Endothelial cell of umbilical vein (primary cell): ENCODE measurements at regions not wholly inside any gene's neighbourhood (a gene's known extent, or its start where the extent isn't known, plus 50 kb on each side); places are given as distances from the start of the nearest gene placed in this dataset.

Source experiments
- BruUV-seq: library from RNA; stranded (reverse); fragments of 400-500 nt; replicated peaks from 2 replicates; lab custom pipeline; 2021; lab: Mats Ljungman, UMichigan
- CTCF ChIA-PET: fragments of 300-600, 350-600 bp; sonication (Branson Sonifier 250); formaldehyde crosslinking; loops from one replicate; lab custom pipeline; 2021; ENCODE audit warnings: antibody characterized with exemption, inconsistent platforms; lab: Charles Lee
- POLR2A ChIA-PET: fragments of 300-600, 350-600 bp; sonication (Branson Sonifier 250); formaldehyde crosslinking; loops from one replicate; lab custom pipeline; 2021; ENCODE audit warnings: antibody characterized with exemption, inconsistent platforms; lab: Charles Lee
- DNase-seq: peaks from one replicate; pipeline ENCODE4 v3.0.0-alpha.2; 2011; ENCODE audit warnings: low read depth, low spot score
- FAIRE-seq: peaks from 2 replicates; lab custom pipeline; 2011; peaks lifted over from hg19 to GRCh38; lab: Jason Lieb, UNC
- H2AFZ ChIP-seq: 2 replicates; pipeline ENCODE4 v1.6.0; 2012; ENCODE audit warnings: low read depth, low read length, control low read depth, inconsistent platforms
- H3K27ac ChIP-seq: 2 replicates; pipeline ENCODE4 v1.5.1; 2011; ENCODE audit warnings: low read depth, mild to moderate bottlenecking, control low read depth, low read length, moderate library complexity; ENCODE audit not compliant: insufficient read depth
- H3K27me3 ChIP-seq, 2 experiments: 2 replicates each; pipeline versions ENCODE4 v1.6.0 to v1.6.1; 2011; ENCODE audit warnings: low read length in 2 of 2, mixed read lengths in 1 of 2; ENCODE audit not compliant: control insufficient read depth in 2 of 2, insufficient read depth in 2 of 2
- H3K36me3 ChIP-seq, 2 experiments: 2 replicates in 1 of 2; 3 replicates in 1 of 2; pipeline ENCODE4 v1.5.1; 2011; ENCODE audit warnings: low read length in 2 of 2, mild to moderate bottlenecking in 1 of 2, moderate library complexity in 1 of 2; ENCODE audit not compliant: control insufficient read depth in 2 of 2, insufficient read depth in 2 of 2; ENCODE audit errors: extremely low read depth in 1 of 2
- H3K4me1 ChIP-seq: 3 replicates; pipeline ENCODE4 v1.5.1; 2011; ENCODE audit warnings: mild to moderate bottlenecking, low read length; ENCODE audit not compliant: control insufficient read depth, insufficient read depth; ENCODE audit errors: extremely low read depth
- H3K4me2 ChIP-seq: 2 replicates; pipeline ENCODE4 v1.6.1; 2011; ENCODE audit warnings: low read length, control low read depth, mixed read lengths; ENCODE audit not compliant: insufficient read depth
- H3K4me3 ChIP-seq, 3 experiments: fragments of 200-600 bp in 1 of 3; sonication (generic), shearing (Covaris generic) in 1 of 3; replicated peaks in 1 of 3; 2 replicates each; pipeline ENCODE4 v1.5.1; 2011 to 2016; ENCODE audit warnings: control low read depth in 3 of 3, low read length in 3 of 3, mild to moderate bottlenecking in 2 of 3, inconsistent platforms in 1 of 3, low read depth in 1 of 3, moderate library complexity in 1 of 3; ENCODE audit not compliant: insufficient read depth in 1 of 3
- H3K79me2 ChIP-seq: 2 replicates; pipeline ENCODE4 v1.6.0; 2012; ENCODE audit warnings: low read length, inconsistent platforms; ENCODE audit not compliant: control insufficient read depth, insufficient read depth
- H3K9ac ChIP-seq: replicated peaks from 2 replicates; pipeline ENCODE3; 2011; ENCODE audit warnings: low read length, control low read depth; ENCODE audit not compliant: insufficient read depth; ENCODE audit errors: extremely low read depth
- H3K9me1 ChIP-seq: replicated peaks from 3 replicates; pipeline ENCODE4 v1.6.0; 2011; ENCODE audit warnings: mild to moderate bottlenecking, low read length; ENCODE audit not compliant: control insufficient read depth, insufficient read depth; ENCODE audit errors: extremely low read depth
- H3K9me3 ChIP-seq: replicated peaks from 2 replicates; pipeline ENCODE4 v1.5.1; 2012; ENCODE audit warnings: low read length, inconsistent platforms; ENCODE audit not compliant: control insufficient read depth, insufficient read depth
- H4K20me1 ChIP-seq: replicated peaks from 2 replicates; pipeline ENCODE3; 2011; ENCODE audit warnings: mild to moderate bottlenecking, low read length; ENCODE audit not compliant: control insufficient read depth, insufficient read depth; ENCODE audit errors: extremely low read depth
- CTCF ChIP-seq, 2 donors: IDR thresholded peaks; 1 replicate in 1 of 2; 2 replicates in 1 of 2; pipeline ENCODE4 v1.5.1; 2011; ENCODE audit warnings: low read length in 2 of 2, mild to moderate bottlenecking in 2 of 2, moderate library complexity in 2 of 2, control low read depth in 1 of 2, inconsistent platforms in 1 of 2, low read depth in 1 of 2; ENCODE audit not compliant: insufficient read depth in 1 of 2; ENCODE audit errors: extremely low read depth in 1 of 2
- EZH2 ChIP-seq: IDR thresholded peaks from 2 replicates; pipeline ENCODE4 v1.6.1; 2012; ENCODE audit warnings: borderline replicate concordance, low read depth, mild to moderate bottlenecking, moderate library complexity, low read length, inconsistent platforms; ENCODE audit not compliant: severe bottlenecking
- FOS ChIP-seq: IDR thresholded peaks from 2 replicates; pipeline ENCODE4 v1.6.1; 2011; ENCODE audit warnings: mild to moderate bottlenecking, low read length, moderate library complexity, borderline replicate concordance; ENCODE audit not compliant: insufficient read depth
- GATA2 ChIP-seq: IDR thresholded peaks from 2 replicates; pipeline ENCODE4 v1.7.0; 2011; ENCODE audit warnings: low read depth, mild to moderate bottlenecking, moderate library complexity, mixed read lengths, low read length; ENCODE audit not compliant: insufficient read length, insufficient read depth
- JUN ChIP-seq: IDR thresholded peaks from 2 replicates; pipeline ENCODE4 v1.6.1; 2011; ENCODE audit warnings: borderline replicate concordance, low read depth; ENCODE audit not compliant: insufficient read length, insufficient read depth
- MAX ChIP-seq: IDR thresholded peaks from 2 replicates; pipeline ENCODE4 v1.6.1; 2011; ENCODE audit not compliant: insufficient read depth, insufficient read length
- MYC ChIP-seq: IDR thresholded peaks from one replicate; pipeline ENCODE4 v1.6.1; 2011; ENCODE audit warnings: mild to moderate bottlenecking, low read depth, low read length
- POLR2A ChIP-seq: IDR thresholded peaks from 2 replicates; pipeline ENCODE4 v1.6.1; 2012; ENCODE audit warnings: low read depth, mild to moderate bottlenecking, control low read depth, low read length
- POLR2AphosphoS5 ChIP-seq: IDR thresholded peaks from 2 replicates; pipeline ENCODE4 v1.6.1; 2012; ENCODE audit warnings: low read depth, mild to moderate bottlenecking, control low read depth, low read length, moderate library complexity; ENCODE audit not compliant: insufficient read depth
- dilution Hi-C: fragments of 300-500 bp; cut with MboI; formaldehyde crosslinking; loops from one replicate; pipeline ENCODE4 v1.15.0; 2019; ENCODE audit warnings: low sequenced_read_pairs; ENCODE audit not compliant: extremely low pct_ligation_motif_present
- intact Hi-C: fragments of 100-400 bp; cut with micrococcal nuclease; formaldehyde crosslinking; loops from one replicate; pipeline ENCODE4 v1.10.0; 2022

- H3K27me3 ChIP-seq: no peaks in the 10 kb centered on the region
- intact Hi-C loops (no loop called here), dilution Hi-C loops (no loop called here)
- peaks cover 6% of the 10 kb centered on the region for H3K9me3 ChIP-seq
- no peaks in the 10 kb centered on the region for H3K4me1 ChIP-seq
- no peak for TF ChIP-seq FOS
- TF ChIP-seq MYC: no peak
- no peak for TF ChIP-seq POLR2A
- no peak for TF ChIP-seq CTCF (IDR thresholded peaks at IDR 0.05; ENCODE audit: extremely low read depth in 1 of 2, insufficient read depth in 1 of 2, low read depth in 1 of 2, low read length in 2 of 2)
- TF ChIP-seq JUN: no peak
- no peak for TF ChIP-seq POLR2AphosphoS5
- TF ChIP-seq GATA2: no peak
- no peak for TF ChIP-seq EZH2
- TF ChIP-seq MAX: no peak
- DNase-seq: no peak
- no peaks in the 10 kb centered on the region for H3K36me3 ChIP-seq
- H3K27ac ChIP-seq: no peak overlapping the region
- no peaks in the 10 kb centered on the region for H3K79me2 ChIP-seq
- no TSS peak for BruUV-seq
- H3K4me3 ChIP-seq: no peak overlapping the region
- H3K9ac ChIP-seq: no peak overlapping the region
- no peaks in the 10 kb centered on the region for H4K20me1 ChIP-seq
- H3K9me1 ChIP-seq: no peaks in the 10 kb centered on the region
- H2AFZ ChIP-seq: no peak overlapping the region
- ChIA-PET POLR2A (no interaction called here), CTCF (no interaction called here)
- H3K4me2 ChIP-seq: no peak overlapping the region
- FAIRE-seq: no peak
Observed at GRCh38 chr2:2795438-2796091, 464.5 kb upstream of the MYT1L start.
